MCF 10A (cell line): ENCODE measurements at regions not wholly inside any gene's neighbourhood (a gene's known extent, or its start where the extent isn't known, plus 50 kb on each side); places are given as distances from the start of the nearest gene placed in this dataset.

Experiments used
- BruUV-seq: library from RNA; stranded (reverse); fragments of 400-500 nt; replicated peaks from 2 replicates; lab custom pipeline; 2021; lab: Mats Ljungman, UMichigan
- CTCF ChIA-PET: fragments of 300-600 bp; sonication (Branson Sonifier 250); formaldehyde crosslinking; extraction: SDS; loops from one replicate; lab custom pipeline; 2021; ENCODE audit warnings: antibody characterized with exemption, inconsistent platforms; lab: Yijun Ruan, JAX
- POLR2A ChIA-PET: fragments of 300-600, 350-650 bp; sonication (Branson Sonifier 250); formaldehyde crosslinking; extraction: SDS; loops from one replicate; lab custom pipeline; 2020; ENCODE audit warnings: antibody characterized with exemption, inconsistent platforms; lab: Yijun Ruan, JAX
- DNase-seq: peaks from one replicate; pipeline ENCODE4 v3.0.0-alpha.2; 2018; ENCODE audit not compliant: unreplicated experiment
- H3K27ac Mint-ChIP-seq: one replicate; pipeline ENCODE4 v1.8.0; 2022; ENCODE audit warnings: mild to moderate bottlenecking, low read depth, mixed read lengths; ENCODE audit not compliant: unreplicated experiment
- H3K27me3 Mint-ChIP-seq: one replicate; pipeline ENCODE4 v1.8.0; 2022; ENCODE audit warnings: mixed read lengths; ENCODE audit not compliant: insufficient read depth, unreplicated experiment
- H3K36me3 Mint-ChIP-seq: one replicate; pipeline ENCODE4 v1.8.0; 2022; ENCODE audit warnings: mild to moderate bottlenecking, moderate library complexity, mixed read lengths; ENCODE audit not compliant: insufficient read depth, unreplicated experiment
- H3K4me1 Mint-ChIP-seq: one replicate; pipeline ENCODE4 v1.8.0; 2022; ENCODE audit warnings: mixed read lengths; ENCODE audit not compliant: insufficient read depth, unreplicated experiment
- H3K4me3 Mint-ChIP-seq: one replicate; pipeline ENCODE4 v1.8.0; 2022; ENCODE audit warnings: mild to moderate bottlenecking, moderate library complexity, mixed read lengths; ENCODE audit not compliant: unreplicated experiment
- H3K9me3 Mint-ChIP-seq: one replicate; pipeline ENCODE4 v1.8.0; 2022; ENCODE audit warnings: mixed read lengths; ENCODE audit not compliant: unreplicated experiment
- CTCF ChIP-seq: fragments of 200-600 bp; IDR thresholded peaks from one replicate; pipeline ENCODE4 v1.8.0; 2022; ENCODE audit warnings: antibody characterized with exemption, mild to moderate bottlenecking; ENCODE audit not compliant: unreplicated experiment
- intact Hi-C: fragments of 100-400 bp; cut with micrococcal nuclease; formaldehyde crosslinking; loops from 2 replicates; pipeline ENCODE4 v1.14.1; 2022

GRCh38 chr13:89828506-89828905 lies 1519.0 kb upstream of the MIR17HG start:
- Mint-ChIP-seq H3K27me3 (no peaks in the 10 kb centered on the region), H3K36me3 (no peaks in the 10 kb centered on the region), H3K27ac (no peak overlapping the region), H3K4me3 (no peak overlapping the region), H3K4me1 (no peaks in the 10 kb centered on the region), H3K9me3 (no peaks in the 10 kb centered on the region)
- no TSS peak for BruUV-seq
- intact Hi-C loops, result no loop called here
- ChIA-PET POLR2A (no interaction called here), CTCF (no interaction called here)
- DNase-seq, result no peak
- TF ChIP-seq CTCF, result no peak

DNA sequence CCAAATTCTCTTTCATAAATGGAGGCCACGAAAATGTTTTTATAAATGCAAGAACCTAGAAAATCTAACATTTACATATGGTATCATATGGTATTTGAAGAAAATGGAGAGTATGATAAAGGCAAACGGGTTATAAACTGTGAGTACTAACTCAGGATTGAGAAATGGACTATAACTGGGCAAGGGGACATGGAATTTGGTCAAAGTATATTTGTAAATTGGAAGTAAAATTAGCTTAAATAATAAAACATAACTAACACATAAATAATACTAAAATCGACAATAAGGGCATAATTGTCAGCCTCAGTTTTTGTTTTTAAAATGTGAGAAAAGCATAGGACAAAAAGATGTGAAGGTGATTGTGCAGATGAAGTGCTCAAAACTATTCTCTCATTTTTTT lies 1516.3 kb upstream of the MIR17HG start:
- no peaks in the 10 kb centered on the region for H3K36me3 Mint-ChIP-seq
- no peak for TF ChIP-seq CTCF
- H3K4me3 Mint-ChIP-seq, result no peak overlapping the region

GRCh38 chr13:89832827-89833226 lies 1514.7 kb upstream of the MIR17HG start:
- H3K27ac Mint-ChIP-seq, result no peak overlapping the region
- no peaks in the 10 kb centered on the region for H3K4me1 Mint-ChIP-seq
- H3K36me3 Mint-ChIP-seq, result no peaks in the 10 kb centered on the region
- POLR2A ChIA-PET, result no interaction called here
- no peaks in the 10 kb centered on the region for H3K9me3 Mint-ChIP-seq
- CTCF ChIA-PET, result no interaction called here
- intact Hi-C loops, result no loop called here
- TF ChIP-seq CTCF, result no peak
- BruUV-seq, result no TSS peak
- H3K4me3 Mint-ChIP-seq, result no peak overlapping the region
- no peak for DNase-seq
- H3K27me3 Mint-ChIP-seq, result no peaks in the 10 kb centered on the region

More for the DNA sequence above, 1516.3 kb upstream of the MIR17HG start:
- Mint-ChIP-seq H3K4me1 (no peaks in the 10 kb centered on the region), H3K9me3 (no peaks in the 10 kb centered on the region), H3K27me3 (no peaks in the 10 kb centered on the region), H3K27ac (no peak overlapping the region)
- no TSS peak for BruUV-seq
- POLR2A ChIA-PET, result no interaction called here
- DNase-seq, result no peak
- CTCF ChIA-PET, result no interaction called here
- intact Hi-C loops, result no loop called here

DNA sequence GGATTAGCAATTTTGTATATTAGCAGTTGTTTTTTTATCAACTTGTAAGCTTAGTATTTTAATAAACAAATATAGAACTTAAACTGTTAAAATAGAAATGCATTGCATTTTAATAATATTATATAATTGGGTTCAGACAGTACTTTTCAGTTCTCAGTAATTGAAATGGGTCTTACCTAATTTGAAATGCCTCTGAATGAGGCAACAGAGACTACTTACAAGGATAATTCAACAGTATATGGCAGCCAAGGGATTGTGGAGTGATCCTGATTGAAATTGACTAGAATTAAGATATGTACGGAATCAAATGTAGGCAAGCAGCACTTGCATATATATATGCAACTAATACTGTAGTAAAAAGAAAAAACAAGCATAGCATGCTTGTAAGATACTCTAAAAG lies 1503.9 kb upstream of the MIR17HG start:
- TF ChIP-seq CTCF, result no peak
- POLR2A ChIA-PET, result no interaction called here
- no peak overlapping the region for H3K4me3 Mint-ChIP-seq
- no peaks in the 10 kb centered on the region for H3K36me3 Mint-ChIP-seq
- no peaks in the 10 kb centered on the region for H3K9me3 Mint-ChIP-seq
- H3K4me1 Mint-ChIP-seq, result no peaks in the 10 kb centered on the region
- H3K27ac Mint-ChIP-seq, result no peak overlapping the region
- intact Hi-C loops, result no loop called here
- DNase-seq, result no peak
- CTCF ChIA-PET, result no interaction called here
- no TSS peak for BruUV-seq
- H3K27me3 Mint-ChIP-seq, result no peaks in the 10 kb centered on the region
